ENCODE measurements at regions not wholly inside any gene's neighbourhood (a gene's known extent, or its start where the extent isn't known, plus 50 kb on each side); places are given as distances from the start of the nearest gene placed in this dataset.

GRCh38 chr9:109604781-109605180 lies 106.7 kb upstream of the PTPN3 start:
- TF ChIP-seq CTCF (IDR thresholded peaks at IDR 0.05; ENCODE audit: low read depth, low read length, missing input control) (no peak), SP1 (IDR thresholded peaks at IDR 0.05) (no peak)

All from liver (tissue), 3 donors.